Thyroid gland (tissue), 4 donors: ENCODE measurements at regions not wholly inside any gene's neighbourhood (a gene's known extent, or its start where the extent isn't known, plus 50 kb on each side); places are given as distances from the start of the nearest gene placed in this dataset.

ENCODE experiments used
- DNase-seq, 2 donors: peaks; one replicate each; pipeline ENCODE4 v3.0.0-alpha.2; 2019
- H3K27ac ChIP-seq, 3 donors: fragments of 200-600 bp; sonication (generic); 1 replicate in 2 of 3; 2 replicates in 1 of 3; pipeline ENCODE4 v1.5.1; 2016 to 2019; ENCODE audit warnings: mild to moderate bottlenecking in 1 of 3, moderate library complexity in 1 of 3
- H3K27me3 ChIP-seq: fragments of 200-600 bp; sonication (generic); one replicate; pipeline ENCODE4 v1.5.1; 2019
- H3K36me3 ChIP-seq, 2 donors: fragments of 200-600 bp; sonication (generic); one replicate each; pipeline ENCODE4 v1.5.1; 2016 to 2019
- H3K4me1 ChIP-seq, 2 donors: fragments of 200-600 bp; sonication (generic); one replicate each; pipeline ENCODE4 v1.5.1; 2017 to 2019
- H3K4me3 ChIP-seq, 3 donors: fragments of 200-600 bp; sonication (generic); replicated peaks in 1 of 3; 1 replicate in 2 of 3; 2 replicates in 1 of 3; pipeline ENCODE4 v1.5.1; 2016; ENCODE audit warnings: mild to moderate bottlenecking in 1 of 3
- H3K9me3 ChIP-seq: fragments of 200-600 bp; sonication (generic); one replicate; pipeline ENCODE4 v1.5.1; 2017
- CTCF ChIP-seq, 6 experiments: fragments of 200-600 bp in 3 of 6; fragments of 450-650 bp in 3 of 6; sonication (generic) in 3 of 6; IDR thresholded peaks; one replicate each; pipeline ENCODE4 v1.5.1; 2016 to 2019; ENCODE audit warnings: antibody characterized with exemption in 6 of 6, mild to moderate bottlenecking in 2 of 6, inconsistent platforms in 1 of 6, moderate library complexity in 1 of 6
- POLR2A ChIP-seq, 2 donors: fragments of 450-650 bp; IDR thresholded peaks; one replicate each; pipeline ENCODE4 v1.6.1; 2017; ENCODE audit warnings: antibody characterized with exemption in 2 of 2, mild to moderate bottlenecking in 2 of 2, moderate library complexity in 1 of 2
- WGBS, 2 donors: methylation state at CpG; one replicate each; pipeline ENCODE4 v1.1.5; 2017; 5-methylcytosine and 5-hydroxymethylcytosine counted together
- intact Hi-C: fragments of 100-400 bp; cut with DNase I; formaldehyde crosslinking; loops from one replicate; pipeline ENCODE4 v1.15.1; 2023

GRCh38 chr11:100578831-100579311, 108.2 kb upstream of the ARHGAP42 start:
- 86 to 87% methylated on average over 5 of the region's 5 CpGs for WGBS, 2 donors
- Histone ChIP-seq H3K36me3 (no peaks in the 10 kb centered on the region), H3K9me3 (no peaks in the 10 kb centered on the region), H3K27ac (no peak overlapping the region), H3K4me3 (no peak overlapping the region), H3K4me1 (no peaks in the 10 kb centered on the region), H3K27me3 (no peaks in the 10 kb centered on the region)
- intact Hi-C loops, result loop anchor here (5.0 to 10.0 kb wide), 2 partner anchors 273 to 356 kb away; no protein-coding TSS in a partner anchor
- DNase-seq, result no peak
- TF ChIP-seq POLR2A (IDR thresholded peaks at IDR 0.05) (no peak), CTCF (IDR thresholded peaks at IDR 0.05) (no peak)

- 43 to 57% methylated on average over 4 of the region's 4 CpGs for WGBS, 2 donors
- Histone ChIP-seq H3K4me3 (no peak overlapping the region), H3K27me3 (no peaks in the 10 kb centered on the region), H3K27ac (no peak overlapping the region), H3K36me3 (no peaks in the 10 kb centered on the region), H3K4me1 (no peaks in the 10 kb centered on the region), H3K9me3 (no peaks in the 10 kb centered on the region)
- TF ChIP-seq CTCF (IDR thresholded peaks at IDR 0.05) (no peak), POLR2A (IDR thresholded peaks at IDR 0.05) (no peak)
- intact Hi-C loops, result loop anchor here (10.0 kb wide), 1 partner anchor 93 kb away; no protein-coding TSS in a partner anchor
- no peak for DNase-seq
Measured at GRCh38 chr11:100581318-100581717, 105.8 kb upstream of the ARHGAP42 start.

GRCh38 chr11:100584201-100584985, 102.7 kb upstream of the ARHGAP42 start:
- no peaks in the 10 kb centered on the region for H3K9me3 ChIP-seq
- no peak for TF ChIP-seq POLR2A (IDR thresholded peaks at IDR 0.05)
- TF ChIP-seq CTCF (IDR thresholded peaks at IDR 0.05), result no peak
- DNase-seq, result no peak
- no peaks in the 10 kb centered on the region for H3K27me3 ChIP-seq
- intact Hi-C loops, result loop anchor here (10.0 kb wide), 1 partner anchor 90 kb away; no protein-coding TSS in a partner anchor
- 84 to 91% methylated on average over 3 of the region's 3 CpGs for WGBS, 2 donors
- H3K4me1 ChIP-seq, result no peaks in the 10 kb centered on the region
- H3K4me3 ChIP-seq, result no peak overlapping the region
- H3K27ac ChIP-seq, result no peak overlapping the region
- no peaks in the 10 kb centered on the region for H3K36me3 ChIP-seq

- H3K4me3 ChIP-seq, result no peak overlapping the region
- WGBS, 2 donors, result 39 to 42% methylated on average over 2 of the region's 2 CpGs
- no peaks in the 10 kb centered on the region for H3K9me3 ChIP-seq
- DNase-seq, result no peak
- no peaks in the 10 kb centered on the region for H3K27me3 ChIP-seq
- intact Hi-C loops, result loop anchor here (10.0 kb wide), 1 partner anchor 89 kb away; no protein-coding TSS in a partner anchor
- H3K27ac ChIP-seq, result no peak overlapping the region
- no peaks in the 10 kb centered on the region for H3K36me3 ChIP-seq
- no peaks in the 10 kb centered on the region for H3K4me1 ChIP-seq
- TF ChIP-seq POLR2A (IDR thresholded peaks at IDR 0.05), result no peak
- TF ChIP-seq CTCF (IDR thresholded peaks at IDR 0.05), result no peak
Measured at GRCh38 chr11:100585728-100586127, 101.4 kb upstream of the ARHGAP42 start.
